HEK293T (cell line): ENCODE measurements at regions not wholly inside any gene's neighbourhood (a gene's known extent, or its start where the extent isn't known, plus 50 kb on each side); places are given as distances from the start of the nearest gene placed in this dataset.

Experiments used
- CTCF ChIA-PET: fragments of 350-600 bp; formaldehyde crosslinking; extraction: SDS; loops from one replicate; lab custom pipeline; 2021; ENCODE audit warnings: antibody characterized with exemption, inconsistent platforms; lab: Yijun Ruan, JAX
- POLR2A ChIA-PET: fragments of 350-600 bp; formaldehyde crosslinking; extraction: SDS; loops from one replicate; lab custom pipeline; 2020; ENCODE audit warnings: antibody characterized with exemption, inconsistent platforms; lab: Yijun Ruan, JAX
- DNase-seq: peaks from one replicate; pipeline ENCODE4 v3.0.0; 2012; ENCODE audit warnings: mixed read lengths; ENCODE audit errors: extremely low spot score
- ARNT ChIP-seq: fragments of 450-650 bp; IDR thresholded peaks from 2 replicates; pipeline ENCODE4 v1.6.1; 2017; ENCODE audit warnings: mild to moderate bottlenecking
- BHLHE40 ChIP-seq: fragments of 450-650 bp; IDR thresholded peaks from 2 replicates; pipeline ENCODE4 v1.6.1; 2016; ENCODE audit warnings: mild to moderate bottlenecking, moderate library complexity, borderline replicate concordance
- CTBP1 ChIP-seq: fragments of 450-650 bp; IDR thresholded peaks from 2 replicates; pipeline ENCODE4 v1.6.1; 2016; ENCODE audit warnings: borderline replicate concordance
- ELF4 ChIP-seq: fragments of 450-650 bp; IDR thresholded peaks from 2 replicates; pipeline ENCODE4 v1.6.1; 2017; ENCODE audit warnings: antibody characterized with exemption
- FOXA1 ChIP-seq: fragments of 450-650 bp; IDR thresholded peaks from 2 replicates; pipeline ENCODE4 v1.6.1; 2016; ENCODE audit warnings: mild to moderate bottlenecking
- FOXK2 ChIP-seq: fragments of 450-650 bp; IDR thresholded peaks from 2 replicates; pipeline ENCODE4 v1.6.1; 2016; ENCODE audit warnings: mild to moderate bottlenecking
- FOXM1 ChIP-seq: fragments of 450-650 bp; IDR thresholded peaks from 2 replicates; pipeline ENCODE4 v1.6.1; 2017; ENCODE audit warnings: mild to moderate bottlenecking, borderline replicate concordance
- HDGF ChIP-seq: fragments of 450-650 bp; IDR thresholded peaks from 2 replicates; pipeline ENCODE4 v1.6.1; 2017; ENCODE audit warnings: antibody characterized with exemption, borderline replicate concordance
- L3MBTL2 ChIP-seq: fragments of 450-650 bp; conservative IDR thresholded peaks from 2 replicates; pipeline ENCODE4 v1.6.1; 2016; ENCODE audit warnings: mild to moderate bottlenecking
- LEF1 ChIP-seq: fragments of 450-650 bp; IDR thresholded peaks from 2 replicates; pipeline ENCODE4 v1.6.1; 2017; ENCODE audit warnings: mild to moderate bottlenecking, borderline replicate concordance
- NFRKB ChIP-seq: fragments of 450-650 bp; IDR thresholded peaks from 2 replicates; pipeline ENCODE4 v1.6.1; 2016; ENCODE audit warnings: mild to moderate bottlenecking, moderate library complexity
- SP1 ChIP-seq: fragments of 450-650 bp; IDR thresholded peaks from 2 replicates; pipeline ENCODE4 v1.6.1; 2017
- SUZ12 ChIP-seq: fragments of 450-650 bp; IDR thresholded peaks from 2 replicates; pipeline ENCODE4 v1.6.1; 2016; ENCODE audit warnings: mild to moderate bottlenecking
- TARDBP ChIP-seq: fragments of 450-650 bp; IDR thresholded peaks from 2 replicates; pipeline ENCODE4 v1.6.1; 2016
- ZNF384 ChIP-seq: fragments of 450-650 bp; IDR thresholded peaks from 2 replicates; pipeline ENCODE4 v1.6.1; 2016
- TF ChIP-seq, protein P1 (sequence below): fragments of 450-650 bp; IDR thresholded peaks from 2 replicates; pipeline ENCODE4 v1.6.1; 2016

DNA sequence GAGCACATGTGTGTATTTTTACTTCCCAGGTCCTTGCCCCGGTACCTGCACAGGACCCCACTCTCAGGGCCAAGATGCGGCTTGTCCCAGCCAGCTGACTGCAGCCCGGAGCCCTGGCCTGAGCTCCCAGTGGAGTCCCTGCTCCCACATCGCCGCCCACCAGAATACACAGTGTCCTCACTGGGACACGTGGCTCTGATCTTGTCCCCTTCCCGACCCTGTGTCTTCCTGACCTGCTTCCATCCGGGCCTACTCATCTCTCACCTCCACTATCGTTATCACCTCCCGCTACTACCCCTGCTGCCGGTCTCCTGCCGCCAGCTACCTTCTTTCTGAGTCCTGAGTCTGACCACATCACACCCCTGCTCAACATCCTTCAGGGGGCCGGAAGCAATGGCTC is 146.3 kb upstream of the CHST15 start:
- no peak for DNase-seq
- TF ChIP-seq FOXA1 (no peak), L3MBTL2 (no peak), FOXM1 (no peak), ZNF384 (no peak), BHLHE40 (no peak), ARNT (no peak), LEF1 (no peak), NFRKB (no peak), FOXK2 (no peak), ELF4 (no peak), SP1 (no peak), TARDBP (no peak), CTBP1 (no peak), SUZ12 (no peak)
- TF ChIP-seq, protein P1, sequence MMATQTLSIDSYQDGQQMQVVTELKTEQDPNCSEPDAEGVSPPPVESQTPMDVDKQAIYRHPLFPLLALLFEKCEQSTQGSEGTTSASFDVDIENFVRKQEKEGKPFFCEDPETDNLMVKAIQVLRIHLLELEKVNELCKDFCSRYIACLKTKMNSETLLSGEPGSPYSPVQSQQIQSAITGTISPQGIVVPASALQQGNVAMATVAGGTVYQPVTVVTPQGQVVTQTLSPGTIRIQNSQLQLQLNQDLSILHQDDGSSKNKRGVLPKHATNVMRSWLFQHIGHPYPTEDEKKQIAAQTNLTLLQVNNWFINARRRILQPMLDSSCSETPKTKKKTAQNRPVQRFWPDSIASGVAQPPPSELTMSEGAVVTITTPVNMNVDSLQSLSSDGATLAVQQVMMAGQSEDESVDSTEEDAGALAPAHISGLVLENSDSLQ, result no peak
- ChIA-PET POLR2A (no interaction called here), CTCF (no interaction called here)

DNA sequence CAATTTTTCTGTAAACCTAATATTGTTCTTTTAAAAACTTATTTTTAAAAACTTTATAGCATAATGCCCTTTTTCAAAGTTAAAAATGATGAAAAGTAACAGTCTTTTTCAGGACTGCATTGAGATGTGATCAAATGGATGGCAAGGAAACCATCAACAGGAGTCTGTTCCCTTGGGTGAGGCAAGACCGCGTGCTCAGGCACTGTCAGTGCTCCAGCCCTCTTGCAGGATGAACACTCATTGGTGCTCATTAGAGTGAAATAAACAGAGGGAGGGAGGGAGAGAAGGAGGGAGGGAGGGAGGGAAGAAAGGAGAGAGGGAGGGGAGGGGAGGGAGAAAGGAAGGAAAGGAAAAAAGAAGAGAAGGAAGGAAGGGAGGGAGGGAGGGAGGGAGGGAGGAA is 145.7 kb upstream of the CHST15 start:
- no peak for DNase-seq
- peak; percentile 45; the same call in 1 of the 2 replicates for TF ChIP-seq L3MBTL2
- TF ChIP-seq ARNT, result no peak
- ChIA-PET POLR2A (no interaction called here), CTCF (no interaction called here)

DNA sequence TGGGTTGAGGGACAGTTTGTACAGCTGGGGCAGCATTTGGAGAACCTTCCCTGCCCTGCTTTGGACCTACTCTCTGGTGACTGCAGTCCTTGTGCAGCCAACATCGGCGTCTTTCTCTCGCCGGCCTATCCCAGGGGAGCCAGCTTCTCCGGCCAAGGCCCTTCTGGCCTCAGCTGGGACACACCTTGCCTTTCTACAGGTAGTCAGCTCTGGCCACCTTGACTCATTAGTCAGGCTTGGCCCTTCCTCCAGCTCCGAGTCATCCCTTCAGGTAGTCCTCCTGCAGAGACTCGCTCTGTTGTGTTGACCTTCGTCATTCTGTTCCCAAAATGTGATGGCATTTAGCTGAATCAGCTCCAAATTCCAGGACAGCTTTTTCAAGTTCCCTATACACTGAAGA is 145.0 kb upstream of the CHST15 start:
- no peak for TF ChIP-seq BHLHE40
- TF ChIP-seq L3MBTL2, result no peak
- no peak for TF ChIP-seq ZNF384
- no peak for TF ChIP-seq TARDBP
- no peak for TF ChIP-seq FOXM1
- TF ChIP-seq SUZ12, result no peak
- no peak for TF ChIP-seq SP1
- TF ChIP-seq ELF4, result no peak
- no peak for TF ChIP-seq LEF1
- TF ChIP-seq, protein P1, result no peak
- TF ChIP-seq HDGF, result no peak
- no peak for TF ChIP-seq CTBP1
- TF ChIP-seq ARNT, result no peak
- no peak for TF ChIP-seq FOXK2
- TF ChIP-seq FOXA1, result no peak
- TF ChIP-seq NFRKB, result no peak
- POLR2A ChIA-PET, result no interaction called here
- CTCF ChIA-PET, result no interaction called here
- DNase-seq, result no peak

DNA sequence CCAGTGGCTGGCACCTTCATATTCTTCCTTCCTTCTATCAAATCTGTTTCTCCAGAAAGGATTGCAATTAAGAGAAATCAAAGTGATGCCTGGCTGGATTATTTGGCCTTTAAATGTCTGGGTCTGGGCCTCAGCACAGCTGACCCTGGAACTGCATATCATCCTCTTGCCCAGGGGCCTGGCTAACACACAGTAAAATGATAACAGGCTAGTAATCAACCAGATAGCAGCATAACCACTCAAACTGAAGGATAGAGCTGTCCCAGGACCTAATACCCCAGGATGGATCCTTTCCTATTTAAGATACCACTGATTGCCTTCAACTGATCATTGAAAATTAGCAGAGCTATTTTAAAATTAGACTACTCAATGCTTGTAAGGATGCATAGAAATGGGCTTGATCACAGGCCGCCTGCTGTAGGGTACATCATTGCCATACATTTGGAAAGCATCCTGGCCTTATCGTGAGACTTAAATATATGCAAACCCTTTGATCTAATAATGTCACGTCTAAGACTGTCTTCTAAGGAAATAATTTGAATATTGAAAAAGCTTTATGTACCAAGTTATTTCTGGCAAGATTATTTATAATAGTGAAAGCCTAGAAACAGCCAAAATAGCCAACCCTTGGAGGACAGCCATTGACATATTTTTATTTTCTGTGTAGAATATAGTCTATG is 144.0 kb upstream of the CHST15 start:
- POLR2A ChIA-PET, result no interaction called here
- TF ChIP-seq CTBP1 (no peak), L3MBTL2 (no peak), BHLHE40 (no peak), ZNF384 (no peak), NFRKB (no peak), SP1 (no peak)
- TF ChIP-seq, protein P1, result no peak
- CTCF ChIA-PET, result no interaction called here
- DNase-seq, result no peak

DNA sequence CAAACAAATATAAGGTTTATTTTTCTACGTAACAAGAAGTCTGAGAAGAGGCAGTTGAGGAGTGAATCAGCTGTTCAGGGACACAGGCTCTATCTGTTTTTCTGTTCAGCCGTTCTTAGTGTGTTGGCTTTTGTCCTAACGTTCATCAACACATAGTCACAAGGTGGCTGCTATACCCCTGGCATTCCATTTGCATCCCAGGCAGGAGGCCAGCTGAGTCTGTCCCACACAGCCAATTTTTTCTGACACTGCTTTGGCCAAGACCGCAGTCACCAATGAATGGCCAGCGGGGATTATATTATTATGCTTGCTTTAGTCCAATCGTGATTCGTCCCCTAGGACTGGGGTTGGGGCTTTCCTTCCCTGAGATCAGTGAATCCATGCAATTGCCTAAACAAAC is 143.4 kb upstream of the CHST15 start:
- no peak for TF ChIP-seq L3MBTL2
- TF ChIP-seq LEF1, result no peak
- TF ChIP-seq TARDBP, result no peak
- no peak for TF ChIP-seq CTBP1
- no peak for TF ChIP-seq SUZ12
- no peak for TF ChIP-seq SP1
- POLR2A ChIA-PET, result no interaction called here
- CTCF ChIA-PET, result no interaction called here
- DNase-seq, result no peak

DNA sequence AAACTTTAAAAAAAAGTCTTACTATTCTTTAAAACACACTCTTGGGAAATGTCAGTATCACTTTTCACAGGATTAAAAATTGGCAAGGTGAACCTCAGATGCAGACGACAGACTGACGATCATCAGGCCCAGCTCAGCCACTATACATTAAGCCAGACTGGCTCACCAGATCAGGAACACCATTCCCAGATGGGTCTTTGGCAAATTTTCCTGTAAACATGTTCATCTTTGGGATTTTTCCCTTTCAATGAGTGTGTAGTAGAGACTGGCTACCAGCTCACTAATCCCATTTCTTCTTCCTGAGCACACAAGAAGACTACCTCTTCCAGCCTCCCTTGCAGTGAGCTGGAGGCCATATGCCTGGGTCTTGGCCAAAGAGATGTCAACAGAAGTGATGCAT is 142.7 kb upstream of the CHST15 start:
- no peak for DNase-seq
- ChIA-PET CTCF (no interaction called here), POLR2A (no interaction called here)
- TF ChIP-seq TARDBP, result no peak
- TF ChIP-seq SUZ12, result no peak
- TF ChIP-seq ELF4, result no peak
- TF ChIP-seq SP1, result no peak

DNA sequence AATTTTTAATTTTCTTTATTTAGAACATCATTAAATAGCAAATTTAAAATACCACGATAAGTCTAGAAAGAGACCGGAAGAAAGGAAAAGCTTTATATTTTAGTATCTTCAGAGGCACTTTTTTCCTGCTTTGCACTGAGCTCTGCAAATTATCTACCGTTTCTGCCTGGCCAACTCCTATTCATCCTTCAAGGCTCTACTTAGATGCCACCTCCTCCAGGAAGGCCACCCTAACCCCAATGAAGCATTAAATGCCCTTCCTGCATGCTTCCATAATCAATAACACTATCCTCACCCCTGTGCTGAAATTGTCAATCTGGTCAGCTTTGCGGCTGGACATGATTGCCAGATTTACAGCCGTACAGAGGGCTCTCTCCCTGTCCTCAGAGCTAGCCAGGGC is 141.8 kb upstream of the CHST15 start:
- POLR2A ChIA-PET, result no interaction called here
- CTCF ChIA-PET, result no interaction called here
- TF ChIP-seq ARNT, result no peak
- DNase-seq, result no peak
